ENCODE measurements at regions not wholly inside any gene's neighbourhood (a gene's known extent, or its start where the extent isn't known, plus 50 kb on each side); places are given as distances from the start of the nearest gene placed in this dataset.
A peak's percentile ranks its signal among the peaks of the same experiment; 100 is the strongest.
"Not testable (repeated sequence)": the region's sequence is repeated elsewhere in the genome, so short reads cannot be mapped to it uniquely, and the experiment has no call there.

GRCh38 chr3:152773633-152774032 is 61.3 kb upstream of the P2RY1 start:
- Histone ChIP-seq H3K4me2 (ENCODE audit: control insufficient read depth, insufficient read depth) (no peak overlapping the region), H4K20me1 (ENCODE audit: control insufficient read depth, insufficient read depth) (no peaks in the 10 kb centered on the region), H3K36me3 (ENCODE audit: control insufficient read depth in 2 of 2, insufficient read depth in 2 of 2, low read length in 1 of 2) (no peaks in the 10 kb centered on the region), H3K9ac (ENCODE audit: control insufficient read depth, insufficient read depth, low read length) (no peak overlapping the region), H3K4me1 (ENCODE audit: control insufficient read depth, insufficient read depth, low read length) (no peaks in the 10 kb centered on the region), H2AFZ (ENCODE audit: control insufficient read depth, low read depth, low read length) (no peak overlapping the region), H3K4me3 (no peak overlapping the region), H3K27ac (ENCODE audit: control insufficient read depth, insufficient read depth) (no peak overlapping the region), H3K9me3 (replicated peaks; ENCODE audit: control insufficient read depth, insufficient read depth, low read length) (no peaks in the 10 kb centered on the region; the same call in 2 of the 3 replicates), H3K79me2 (ENCODE audit: control insufficient read depth, insufficient read depth, low read length) (no peaks in the 10 kb centered on the region), H3K27me3 (replicated peaks in 1 of 2; ENCODE audit: control insufficient read depth in 2 of 2, insufficient read depth in 2 of 2, low read length in 1 of 2) (no peaks in the 10 kb centered on the region)
- FAIRE-seq = no peak
- in situ Hi-C loops (cut with MboI) (no loop called here), intact Hi-C loops (cut with micrococcal nuclease; ENCODE audit: unreplicated experiment) (no loop called here)
- ChIA-PET SMC1A (ENCODE audit: uncharacterized antibody, unreplicated experiment) (no interaction called here), RAD21 (ENCODE audit: unreplicated experiment) (no interaction called here), CTCF (no interaction called here), POLR2A (no interaction called here)
- ATAC-seq = no peak
- TF ChIP-seq USF1 (IDR thresholded peaks at IDR 0.05; ENCODE audit: borderline replicate concordance, extremely low read length, insufficient read depth, low read depth, low read length) (no peak), RELB (IDR thresholded peaks at IDR 0.05; ENCODE audit: low read depth) (no peak), CBX3 (IDR thresholded peaks at IDR 0.05; ENCODE audit: borderline replicate concordance, low read depth) (no peak), MTA2 (IDR thresholded peaks at IDR 0.05; ENCODE audit: low read depth) (no peak), SMAD5 (IDR thresholded peaks at IDR 0.05; ENCODE audit: low read depth) (no peak), SP1 (IDR thresholded peaks at IDR 0.05; ENCODE audit: low read depth, low read length) (no peak), NFXL1 (IDR thresholded peaks at IDR 0.05; ENCODE audit: borderline replicate concordance) (no peak), EED (IDR thresholded peaks at IDR 0.05; ENCODE audit: low read depth) (no peak), CBX5 (IDR thresholded peaks at IDR 0.05; ENCODE audit: low read depth) (no peak)
- no TSS peak for BruUV-seq (replicated peaks)
- DNase-seq (ENCODE audit: low read depth, low spot score) = no peak

GRCh38 chr3:152774230-152774629 is 60.7 kb upstream of the P2RY1 start:
- POLR2A ChIA-PET; H3K9ac ChIP-seq (ENCODE audit: control insufficient read depth, insufficient read depth, low read length); H2AFZ ChIP-seq (ENCODE audit: control insufficient read depth, low read depth, low read length); H4K20me1 ChIP-seq (ENCODE audit: control insufficient read depth, insufficient read depth); RAD21 ChIA-PET (ENCODE audit: unreplicated experiment); in situ Hi-C loops (cut with MboI); FAIRE-seq; H3K79me2 ChIP-seq (ENCODE audit: control insufficient read depth, insufficient read depth, low read length); H3K9me3 ChIP-seq (replicated peaks; ENCODE audit: control insufficient read depth, insufficient read depth, low read length); H3K4me1 ChIP-seq (ENCODE audit: control insufficient read depth, insufficient read depth, low read length); H3K4me2 ChIP-seq (ENCODE audit: control insufficient read depth, insufficient read depth); H3K27ac ChIP-seq (ENCODE audit: control insufficient read depth, insufficient read depth); CTCF ChIA-PET; DNase-seq (ENCODE audit: low read depth, low spot score); H3K27me3 ChIP-seq (replicated peaks in 1 of 2; ENCODE audit: control insufficient read depth in 2 of 2, insufficient read depth in 2 of 2, low read length in 1 of 2); H3K4me3 ChIP-seq; intact Hi-C loops (cut with micrococcal nuclease; ENCODE audit: unreplicated experiment); H3K36me3 ChIP-seq (ENCODE audit: control insufficient read depth in 2 of 2, insufficient read depth in 2 of 2, low read length in 1 of 2); BruUV-seq (replicated peaks): not testable (repeated sequence)
- 46% methylated on average over 4 of the region's 4 CpGs for WGBS (ENCODE audit: insufficient coverage, insufficient replicate concordance, low lambda C conversion rate, missing lambda C conversion rate)
- ATAC-seq = peak; percentile 31; the same call in 2 of the 3 replicates
- SMC1A ChIA-PET (ENCODE audit: uncharacterized antibody, unreplicated experiment) = interaction anchor here (0.7 kb wide), 1 partner anchor 9 kb away, joined by 3 read pairs; no protein-coding TSS in a partner anchor
